HepG2 (cell line): ENCODE measurements at regions not wholly inside any gene's neighbourhood (a gene's known extent, or its start where the extent isn't known, plus 50 kb on each side); places are given as distances from the start of the nearest gene placed in this dataset.

ENCODE experiments used
- NFAT5 ChIP-seq: sonication (generic); formaldehyde crosslinking; IDR thresholded peaks from 2 replicates; pipeline ENCODE4 v1.4.0; 2020; ENCODE audit warnings: missing genetic modification reagents
- NPAS2 ChIP-seq: sonication (generic); formaldehyde crosslinking; IDR thresholded peaks from 2 replicates; pipeline ENCODE4 v1.8.0; 2022; ENCODE audit warnings: mild to moderate bottlenecking, missing genetic modification reagents, borderline replicate concordance
- ZBTB40 ChIP-seq, 2 experiments: fragments of 450-650 bp in 1 of 2; sonication (generic) in 1 of 2; formaldehyde crosslinking in 1 of 2; IDR thresholded peaks; 2 replicates each; pipeline versions ENCODE4 v1.6.1 to v1.8.0; 2016 to 2022; ENCODE audit warnings: antibody characterized with exemption in 1 of 2, mild to moderate bottlenecking in 1 of 2, missing genetic modification reagents in 1 of 2
- ZBTB7A ChIP-seq: sonication (generic); formaldehyde crosslinking; IDR thresholded peaks from 2 replicates; pipeline ENCODE4 v1.8.0; 2022; ENCODE audit warnings: mild to moderate bottlenecking, missing genetic modification reagents
- ZNF513 ChIP-seq: sonication (generic); formaldehyde crosslinking; conservative IDR thresholded peaks from 2 replicates; pipeline ENCODE4 v1.5.0; 2020; ENCODE audit warnings: missing genetic modification reagents
- ZNF556 ChIP-seq: sonication (generic); formaldehyde crosslinking; IDR thresholded peaks from 2 replicates; pipeline ENCODE4 v1.4.0; 2020; ENCODE audit warnings: mild to moderate bottlenecking, missing genetic modification reagents, borderline replicate concordance
- ZNF761 ChIP-seq: sonication (generic); formaldehyde crosslinking; conservative IDR thresholded peaks from 2 replicates; pipeline ENCODE4 v1.4.0; 2020; ENCODE audit warnings: mild to moderate bottlenecking, missing genetic modification reagents
- ZSCAN20 ChIP-seq: sonication (generic); formaldehyde crosslinking; IDR thresholded peaks from 2 replicates; pipeline ENCODE4 v1.4.0; 2020; ENCODE audit warnings: missing genetic modification reagents, mild to moderate bottlenecking, borderline replicate concordance
- ZSCAN31 ChIP-seq: sonication (generic); formaldehyde crosslinking; IDR thresholded peaks from 2 replicates; pipeline ENCODE4 v1.5.0; 2020; ENCODE audit warnings: low read depth, mild to moderate bottlenecking, missing genetic modification reagents

GRCh38 chr3:23720059-23720458, 85.7 kb upstream of the UBE2E1 start (continued):
- TF ChIP-seq ZBTB40 (IDR thresholded peaks at IDR 0.05): no peak
- no peak for TF ChIP-seq ZBTB40 (CRISPR knock-in tag; IDR thresholded peaks at IDR 0.05)
- no peak for TF ChIP-seq ZBTB7A (CRISPR knock-in tag)
- TF ChIP-seq ZNF761: no peak
- no peak for TF ChIP-seq ZNF513 (CRISPR knock-in tag)
- TF ChIP-seq NFAT5 (CRISPR knock-in tag): no peak
- TF ChIP-seq ZSCAN31: no peak
- no peak for TF ChIP-seq ZSCAN20 (CRISPR knock-in tag)
- TF ChIP-seq ZNF556 (CRISPR knock-in tag): no peak
- TF ChIP-seq NPAS2: no peak
